ENCODE measurements at regions not wholly inside any gene's neighbourhood (a gene's known extent, or its start where the extent isn't known, plus 50 kb on each side); places are given as distances from the start of the nearest gene placed in this dataset.

GRCh38 chr1:99198393-99198792 lies 65.9 kb upstream of the PLPPR4 start:
- H3K9ac ChIP-seq (ENCODE audit: extremely low read depth, insufficient read length, low read length), result no peak overlapping the region
- H4K20me1 ChIP-seq (ENCODE audit: control insufficient read depth, insufficient read depth, insufficient read length), result no peaks in the 10 kb centered on the region
- H3K18ac ChIP-seq (ENCODE audit: insufficient read length, low read depth, low read length), result no peak overlapping the region
- no peak overlapping the region for H4K91ac ChIP-seq (ENCODE audit: insufficient read length, low read depth, low read length)
- TF ChIP-seq CTCF (conservative IDR thresholded peaks at IDR 0.05), result no peak
- H3K27ac Mint-ChIP-seq, result no peak overlapping the region
- H3K14ac ChIP-seq (ENCODE audit: insufficient read depth, low read length), result no peak overlapping the region
- H3K4me1 ChIP-seq (ENCODE audit: insufficient read depth, low read length), result no peaks in the 10 kb centered on the region
- no peaks in the 10 kb centered on the region for H3K23me2 ChIP-seq (ENCODE audit: insufficient read length, low read depth, low read length, poor library complexity, severe bottlenecking)
- H3K27ac ChIP-seq (ENCODE audit: insufficient read length, low read depth, low read length), result no peak overlapping the region
- no peaks in the 10 kb centered on the region for H3K79me2 ChIP-seq (ENCODE audit: insufficient read depth, low read length)
- H4K5ac ChIP-seq (ENCODE audit: insufficient read length, low read depth, low read length), result no peak overlapping the region
- H2AK5ac ChIP-seq (ENCODE audit: insufficient read length, low read length), result no peak overlapping the region
- no peak overlapping the region for H2BK15ac ChIP-seq (ENCODE audit: low read depth, low read length)
- no peak overlapping the region for H3T11ph ChIP-seq (ENCODE audit: low read length)
- no peak overlapping the region for H2BK120ac ChIP-seq (ENCODE audit: low read depth, low read length, poor library complexity, severe bottlenecking)
- H2BK20ac ChIP-seq (ENCODE audit: low read depth, low read length, poor library complexity, severe bottlenecking), result no peak overlapping the region
- WGBS (ENCODE audit: extremely low coverage, insufficient read length, low lambda C conversion rate), result no CpG with 5 or more reads among the region's 1 CpG
- H3K79me1 ChIP-seq (ENCODE audit: insufficient read depth, low read depth, low read length, poor library complexity, severe bottlenecking), result no peaks in the 10 kb centered on the region
- no peak overlapping the region for H3K23ac ChIP-seq (ENCODE audit: insufficient read length, low read depth, low read length)
- no peak overlapping the region for H2AFZ ChIP-seq (ENCODE audit: low read length)
- no peak for DNase-seq
- no peaks in the 10 kb centered on the region for H3K9me3 ChIP-seq (ENCODE audit: control insufficient read depth, low read depth, low read length)
- no peak overlapping the region for H3K56ac ChIP-seq (ENCODE audit: insufficient read length, low read depth, low read length)
- H3K27me3 Mint-ChIP-seq (ENCODE audit: low read depth), result no peaks in the 10 kb centered on the region; the same call in 1 of the 2 replicates
- no peak overlapping the region for H4K8ac ChIP-seq (replicated peaks; ENCODE audit: insufficient read length, low read depth, low read length)
- no peaks in the 10 kb centered on the region for H3K36me3 Mint-ChIP-seq (ENCODE audit: insufficient read depth in 1 of 3, low read depth in 3 of 3)
- H3K9me3 Mint-ChIP-seq, result no peaks in the 10 kb centered on the region
- no peak overlapping the region for H3K4me3 Mint-ChIP-seq
- no peak overlapping the region for H2BK5ac ChIP-seq (ENCODE audit: insufficient read length, low read length)
- no peaks in the 10 kb centered on the region for H3K4me1 Mint-ChIP-seq
- H3K4me2 ChIP-seq (ENCODE audit: insufficient read depth, insufficient read length, low read length), result no peak overlapping the region
- H2BK12ac ChIP-seq (ENCODE audit: insufficient read length, low read depth, low read length), result no peak overlapping the region
- no peaks in the 10 kb centered on the region for H3K27me3 ChIP-seq (ENCODE audit: insufficient read depth, low read length)
- no peak overlapping the region for H3K4ac ChIP-seq (ENCODE audit: low read depth, low read length)

Measured in H9 (cell line).